NCI-H2171 (cell line): ENCODE measurements at regions not wholly inside any gene's neighbourhood (a gene's known extent, or its start where the extent isn't known, plus 50 kb on each side); places are given as distances from the start of the nearest gene placed in this dataset.
"Not testable (repeated sequence)": the region's sequence is repeated elsewhere in the genome, so short reads cannot be mapped to it uniquely, and the experiment has no call there.

Experiments used
- DNase-seq: peaks from one replicate; lab custom pipeline; 2025; lab: John Stamatoyannopoulos, UW

DNA sequence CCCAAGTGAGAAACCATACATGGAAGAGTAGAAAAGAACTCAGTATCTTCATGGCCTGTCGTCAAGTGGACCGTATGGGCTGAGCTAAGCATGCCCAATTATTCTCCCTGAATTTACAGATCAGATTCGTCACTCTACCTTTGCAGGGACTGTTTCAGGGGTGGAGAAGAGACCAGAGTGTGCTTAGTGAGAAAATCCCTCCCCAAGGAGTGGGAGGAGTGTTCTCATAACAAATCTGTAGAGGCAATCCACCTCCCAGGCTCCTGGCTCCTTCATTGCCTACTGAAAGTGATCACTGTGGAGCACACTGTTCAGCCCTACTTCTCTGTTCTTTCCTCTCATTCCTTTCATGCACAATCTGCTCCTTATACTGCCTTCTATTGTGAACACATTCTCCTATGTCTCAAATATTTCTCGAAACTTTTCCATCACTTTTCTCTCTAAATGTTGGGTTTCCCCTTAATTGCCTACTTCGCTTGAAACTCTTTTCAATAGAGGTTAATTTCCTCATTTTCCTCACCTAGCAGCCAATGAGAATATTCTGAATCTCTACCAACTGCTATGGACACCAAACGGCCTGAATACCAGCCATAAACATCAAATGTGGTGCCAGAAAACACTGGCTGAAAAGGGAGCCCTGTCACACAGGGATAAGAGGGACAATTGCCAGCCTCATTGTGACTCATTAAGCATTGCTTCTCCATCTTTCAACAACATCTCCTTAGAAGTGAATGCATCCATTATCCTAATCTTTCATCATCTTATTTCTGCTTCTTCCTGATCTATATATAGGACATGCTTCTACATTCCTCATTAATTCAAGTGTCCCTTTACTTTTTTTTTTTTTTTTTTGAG, 398.3 kb downstream of the UTRN start:
- no peak for DNase-seq

DNA sequence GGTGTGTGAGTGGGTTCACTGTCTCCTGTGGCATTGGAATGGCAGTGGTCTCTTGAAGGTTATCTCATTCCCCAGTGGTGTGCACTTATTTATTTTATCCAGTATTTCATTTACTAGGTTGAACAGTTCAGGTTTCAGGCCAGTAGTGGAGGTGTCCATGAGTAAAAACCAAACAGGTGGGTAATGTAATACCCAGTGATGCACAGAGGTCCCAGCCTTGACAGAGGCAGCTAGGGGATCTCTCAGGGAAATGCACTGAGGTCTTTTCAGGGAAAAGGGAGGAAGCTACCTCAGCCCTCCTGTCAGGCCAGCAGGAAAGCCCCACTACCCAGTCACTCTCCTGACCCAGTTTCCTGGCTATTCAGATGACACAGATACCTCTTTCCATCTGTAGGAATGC, 403.6 kb downstream of the UTRN start:
- DNase-seq: no peak

- no peak for DNase-seq
Observed at GRCh38 chr6:144689503-144690040, 404.4 kb downstream of the UTRN start.

DNA sequence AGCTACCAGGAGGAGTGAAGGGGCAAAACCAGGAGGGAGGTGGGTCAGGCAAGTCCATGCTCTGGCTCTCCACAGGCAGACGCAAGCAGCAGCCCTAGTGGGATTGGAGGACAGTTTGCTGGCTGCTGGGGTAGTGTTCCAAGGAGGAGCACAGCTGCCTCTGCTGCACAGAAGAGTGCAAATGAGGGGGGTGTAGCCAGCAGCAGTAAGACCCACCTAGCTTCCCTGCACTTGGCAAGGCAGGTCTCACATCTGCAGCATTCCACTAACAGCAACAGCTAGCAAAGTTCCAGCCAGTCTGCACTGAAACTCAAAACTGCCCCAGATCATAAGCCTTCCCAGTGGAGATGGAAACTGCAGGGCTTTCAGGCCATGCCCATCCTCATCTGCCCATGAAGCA, 405.0 kb downstream of the UTRN start:
- DNase-seq: no peak

DNA sequence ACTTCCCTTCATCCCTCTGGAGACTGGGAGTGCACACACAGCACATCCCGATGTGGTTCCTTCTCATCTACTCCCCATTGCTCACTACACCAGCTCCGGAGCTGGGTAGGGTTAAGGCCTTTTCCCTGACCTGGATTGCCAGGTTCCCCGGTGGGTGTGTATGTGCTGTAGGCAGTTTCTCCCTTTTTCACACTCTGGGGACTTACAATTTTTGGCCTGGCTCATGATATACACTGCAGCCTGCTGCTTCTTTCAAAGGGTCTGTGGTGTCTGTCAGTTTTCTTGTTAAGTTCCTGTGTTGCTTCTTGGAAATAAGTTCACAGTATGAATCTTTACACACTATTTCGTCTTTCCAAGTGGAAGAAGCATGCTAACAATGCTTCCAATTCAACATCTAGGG, 405.5 kb downstream of the UTRN start:
- no peak for DNase-seq

GRCh38 chr6:144692050-144692449, 406.9 kb downstream of the UTRN start:
- DNase-seq: not testable (repeated sequence)

- DNase-seq: no peak
Observed at GRCh38 chr6:144695858-144696533, 410.9 kb downstream of the UTRN start.

GRCh38 chr6:144696610-144697368, 411.7 kb downstream of the UTRN start:
- no peak for DNase-seq

GRCh38 chr6:144697369-144697760, 412.2 kb downstream of the UTRN start:
- no peak for DNase-seq

DNA sequence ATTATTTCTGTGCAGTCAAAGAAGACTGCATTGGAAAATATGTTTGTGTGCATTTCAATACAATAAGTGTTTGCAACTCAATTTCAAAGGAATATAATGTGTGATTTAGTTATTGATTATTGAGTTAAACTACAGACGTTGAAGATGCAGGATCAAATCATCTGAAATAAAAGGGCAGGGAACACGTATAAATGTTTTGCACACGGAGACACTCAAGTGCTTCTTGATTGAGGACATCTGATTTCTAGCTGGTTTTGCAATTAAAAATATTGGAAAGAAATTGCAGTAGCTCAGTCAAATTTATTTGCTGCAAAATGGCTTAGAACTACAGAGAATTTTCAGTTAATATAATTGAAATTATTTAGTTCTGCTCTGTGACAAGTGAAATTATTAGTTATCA, 412.7 kb downstream of the UTRN start:
- DNase-seq: no peak

DNA sequence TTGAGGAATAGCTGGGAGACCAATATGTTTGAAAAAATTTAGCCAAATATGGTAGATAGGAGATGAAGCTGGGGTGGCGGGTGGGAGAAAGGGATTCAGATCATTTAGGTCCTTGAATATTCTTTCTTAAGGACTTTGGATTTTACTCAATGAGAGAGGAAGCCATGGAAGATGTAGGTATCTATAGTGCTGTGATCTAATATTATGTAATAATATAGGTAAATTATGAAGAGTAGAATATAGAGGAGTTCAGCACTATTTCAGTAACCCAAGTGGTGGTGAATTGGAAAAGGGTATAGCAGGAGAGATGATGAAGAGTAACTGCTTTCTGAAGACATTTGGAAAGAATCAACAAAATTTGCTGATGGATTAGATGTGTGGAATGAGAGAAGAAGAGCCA, 417.6 kb downstream of the UTRN start:
- no peak for DNase-seq

DNA sequence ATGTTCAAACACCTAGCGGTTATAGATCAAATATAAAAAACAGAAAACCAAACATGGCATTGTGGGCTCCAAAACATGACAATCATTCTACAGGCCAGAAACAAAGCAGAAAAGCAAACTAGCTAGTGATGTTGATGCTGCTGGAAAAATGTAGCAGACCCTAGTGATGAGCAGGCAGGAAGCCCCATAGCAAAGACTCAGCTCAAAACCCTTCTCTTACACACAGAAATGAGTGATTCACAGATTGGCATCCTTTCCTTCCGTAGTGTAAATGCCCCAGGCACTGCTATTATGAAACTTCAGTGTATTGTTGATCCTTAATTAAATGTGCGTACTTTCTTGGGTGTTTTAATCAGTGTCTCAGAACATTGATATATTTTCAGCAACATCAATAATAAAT, 425.1 kb downstream of the UTRN start:
- DNase-seq: no peak

DNA sequence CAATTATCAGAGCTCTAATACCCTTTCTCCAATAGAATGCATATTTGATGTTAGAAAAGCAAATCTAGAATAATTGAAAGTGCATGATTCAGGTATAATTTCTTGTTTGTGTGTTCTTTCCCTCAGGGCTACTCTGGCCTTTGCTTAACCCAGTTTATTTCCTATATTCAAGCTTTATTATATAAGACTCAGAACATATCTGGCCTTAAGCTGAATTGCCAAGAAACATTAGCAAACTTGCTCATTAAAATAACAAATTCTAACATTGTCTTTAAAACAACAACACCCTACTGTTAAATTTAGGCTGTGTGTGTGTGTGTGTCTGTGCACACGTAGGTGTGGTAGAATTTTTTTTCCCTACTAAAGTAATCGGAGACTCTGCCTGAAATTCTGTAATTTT, 426.5 kb downstream of the UTRN start:
- no peak for DNase-seq

DNA sequence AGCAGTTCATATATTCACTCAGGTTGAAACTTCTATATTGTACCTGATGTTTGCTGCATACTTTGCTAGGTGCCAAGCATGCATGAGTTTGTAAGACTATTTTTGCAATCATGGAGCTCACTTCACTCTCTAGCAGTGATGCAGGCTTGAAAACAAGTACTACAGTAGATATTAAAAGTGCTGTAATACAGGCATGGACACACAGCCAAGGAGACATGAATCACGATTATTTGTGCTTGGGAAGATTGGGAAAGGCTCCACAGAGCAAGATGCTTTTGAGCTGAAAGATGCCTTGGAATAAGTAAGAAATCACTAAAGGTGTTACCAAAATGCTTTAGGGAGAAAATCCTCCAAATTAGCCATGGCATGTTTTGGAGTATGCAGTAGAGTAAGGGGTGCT, 427.4 kb downstream of the UTRN start:
- no peak for DNase-seq

DNA sequence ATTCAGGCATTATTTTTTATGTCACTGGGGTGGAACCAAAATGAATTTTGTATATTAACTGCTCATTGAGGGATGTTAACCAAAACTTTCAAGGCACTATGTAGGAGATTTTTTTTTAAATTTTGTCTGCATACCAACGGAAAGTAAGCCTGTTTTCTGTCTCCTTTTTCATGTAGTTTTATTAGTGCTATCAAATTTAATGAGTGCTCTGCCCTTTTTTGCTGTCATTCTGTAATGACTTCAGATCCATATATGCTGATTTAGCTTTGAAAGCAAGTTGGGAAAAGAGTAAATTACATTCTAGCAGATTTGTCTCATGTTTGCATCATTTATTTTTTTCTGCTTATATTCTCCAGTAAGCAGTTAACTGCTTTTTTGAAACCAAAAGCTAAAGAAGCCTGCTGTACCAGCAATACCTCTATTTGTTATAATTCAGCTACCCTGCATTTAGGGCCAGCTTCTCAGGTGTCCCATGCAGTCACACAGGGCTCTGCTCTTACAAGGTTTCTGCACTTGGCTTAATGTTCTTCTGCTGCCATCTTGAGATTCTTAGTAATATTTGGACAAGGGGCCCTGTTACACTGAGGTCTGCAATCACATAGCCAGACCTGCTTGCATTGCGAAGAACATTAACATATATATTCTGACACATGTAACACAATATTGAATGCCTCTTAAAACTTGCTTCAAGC, 429.0 kb downstream of the UTRN start:
- no peak for DNase-seq

DNA sequence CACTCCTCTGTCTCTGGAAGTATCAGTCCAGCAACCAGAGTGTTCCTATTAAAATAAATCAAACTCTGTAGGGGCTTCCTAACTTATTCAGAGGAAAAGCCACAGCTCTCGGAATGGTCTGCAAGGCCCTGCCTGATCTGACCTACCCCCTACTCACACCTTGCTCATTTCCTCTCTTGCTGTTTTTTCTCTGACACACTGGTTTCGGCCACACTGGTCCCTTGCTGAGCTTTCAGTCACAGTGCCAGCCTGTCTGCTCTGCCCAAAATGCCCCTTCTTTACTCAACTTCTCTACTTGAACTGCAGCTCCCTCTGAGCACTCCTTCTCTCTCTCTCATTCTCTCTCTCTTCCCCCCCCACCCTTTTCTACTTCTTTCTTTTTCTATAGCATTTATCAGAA, 430.2 kb downstream of the UTRN start:
- DNase-seq: no peak

DNA sequence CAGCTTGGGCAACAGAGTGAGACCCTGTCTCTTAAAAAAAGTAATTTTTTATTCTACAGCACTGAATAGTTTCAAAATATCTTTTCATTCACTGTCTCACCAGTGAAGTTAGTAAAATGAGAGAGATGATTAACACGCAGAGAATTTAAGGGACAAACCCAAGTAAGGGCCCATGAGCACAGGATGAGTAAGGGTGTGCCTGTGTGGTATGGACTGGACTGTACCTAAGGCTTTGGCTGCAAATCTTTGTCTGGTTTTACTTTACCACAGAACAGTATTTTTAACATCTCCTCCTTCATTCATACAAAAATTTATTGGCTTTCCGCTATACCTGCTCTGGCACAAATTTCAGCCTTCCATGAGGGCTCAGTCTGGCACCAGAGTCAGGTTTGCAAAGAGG, 433.3 kb downstream of the UTRN start:
- DNase-seq: no peak

GRCh38 chr6:144721232-144721631, 436.1 kb downstream of the UTRN start:
- no peak for DNase-seq

DNA sequence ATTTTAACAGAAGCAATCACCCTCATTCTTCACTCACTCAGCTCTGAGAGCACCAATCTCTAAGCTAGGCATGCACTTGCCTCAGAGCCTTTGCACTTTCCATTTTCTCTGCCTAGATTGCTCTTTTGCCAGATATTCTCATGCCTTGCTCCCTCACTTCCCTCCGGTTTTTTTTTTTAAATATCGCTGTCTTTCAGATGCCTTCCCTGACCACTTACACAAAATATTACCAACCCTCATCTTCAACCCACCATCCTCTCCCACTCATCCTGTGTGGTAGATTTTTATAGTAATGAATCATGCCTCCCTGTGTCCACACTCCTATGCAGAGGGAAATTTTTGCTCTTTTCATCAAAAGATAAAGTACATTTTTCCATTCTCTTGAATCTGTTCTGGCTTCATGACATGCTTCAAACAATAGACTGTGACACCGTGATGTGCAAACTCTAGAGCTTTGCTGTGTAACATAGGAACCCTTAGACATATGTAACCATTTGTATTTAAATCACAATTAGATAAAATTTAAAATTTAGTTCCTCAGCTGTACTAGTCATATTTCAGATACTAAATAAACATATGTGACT, 437.1 kb downstream of the UTRN start:
- no peak for DNase-seq

DNA sequence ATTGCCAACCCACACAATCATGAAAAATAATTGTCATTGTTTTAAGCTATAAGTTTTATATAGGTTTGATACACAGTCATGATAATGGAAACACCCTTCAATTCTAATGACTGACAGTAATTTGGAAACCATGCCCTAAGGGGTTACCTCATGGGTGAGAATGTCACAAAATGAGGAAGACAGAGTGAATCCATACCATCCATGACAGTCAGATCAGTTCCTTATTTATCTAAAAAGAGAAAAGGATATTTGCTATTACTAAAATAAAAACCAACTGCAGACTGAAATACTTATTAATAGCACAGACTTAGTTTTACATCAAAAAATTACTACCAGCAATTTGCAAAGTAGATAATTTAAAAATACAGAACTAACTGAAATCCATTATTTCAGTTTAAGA, 437.8 kb downstream of the UTRN start:
- DNase-seq: no peak

DNA sequence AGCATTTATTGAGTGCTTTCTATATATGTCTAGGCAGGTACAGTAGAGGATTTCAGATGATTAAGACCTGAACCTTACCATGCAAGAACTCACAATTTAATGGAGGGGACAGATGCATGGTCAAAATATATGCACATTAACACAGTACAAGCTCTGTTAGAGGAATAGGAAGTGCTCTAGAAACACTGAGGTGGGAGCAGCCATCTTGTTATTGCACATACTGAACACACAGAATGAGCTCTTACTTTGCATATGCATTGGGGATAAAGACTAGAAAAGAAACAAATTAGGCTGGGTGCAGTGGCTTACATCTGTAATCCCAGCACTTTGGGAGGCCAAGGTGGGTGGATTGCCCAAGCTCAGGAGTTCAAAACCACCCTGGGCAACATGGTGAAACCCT, 438.3 kb downstream of the UTRN start:
- no peak for DNase-seq

GRCh38 chr6:144724818-144725217, 439.7 kb downstream of the UTRN start:
- DNase-seq: no peak
